ENCODE measurements at regions not wholly inside any gene's neighbourhood (a gene's known extent, or its start where the extent isn't known, plus 50 kb on each side); places are given as distances from the start of the nearest gene placed in this dataset.
"Not testable (repeated sequence)": the region's sequence is repeated elsewhere in the genome, so short reads cannot be mapped to it uniquely, and the experiment has no call there.

- BruUV-seq (replicated peaks); H2AFZ ChIP-seq (ENCODE audit: low read length); H3F3A ChIP-seq (ENCODE audit: low read length, unreplicated experiment); H3K27me3 ChIP-seq (ENCODE audit: low read length); H3K9me2 ChIP-seq (replicated peaks; ENCODE audit: low read length); H3K36me3 ChIP-seq (ENCODE audit: low read depth, low read length); ATAC-seq; intact Hi-C loops (cut with micrococcal nuclease); H3K4me2 ChIP-seq (ENCODE audit: low read length); H3K4me3 ChIP-seq (ENCODE audit: low read length); H3K9me3 ChIP-seq (ENCODE audit: low read length); H3K4me1 ChIP-seq (ENCODE audit: insufficient read depth, low read length); CTCF ChIA-PET; H4K20me1 ChIP-seq (ENCODE audit: low read length); POLR2A ChIA-PET (ENCODE audit: unreplicated experiment); H3K9ac ChIP-seq (ENCODE audit: low read length); H3K79me2 ChIP-seq (ENCODE audit: low read length); H3K27ac ChIP-seq (ENCODE audit: low read length); DNase-seq: not testable (repeated sequence)
These were observed 1471.2 kb downstream of the KHDRBS2 start for GRCh38 chr6:60814784-60815183.

GRCh38 chr6:60813897-60814596, 1472.0 kb downstream of the KHDRBS2 start:
- H3K36me3 ChIP-seq (ENCODE audit: low read depth, low read length); H3F3A ChIP-seq (ENCODE audit: low read length, unreplicated experiment); BruUV-seq (replicated peaks); DNase-seq; intact Hi-C loops (cut with micrococcal nuclease); H3K4me2 ChIP-seq (ENCODE audit: low read length); H3K27me3 ChIP-seq (ENCODE audit: low read length); H3K9me2 ChIP-seq (replicated peaks; ENCODE audit: low read length); ATAC-seq; H2AFZ ChIP-seq (ENCODE audit: low read length); H3K9ac ChIP-seq (ENCODE audit: low read length); H3K27ac ChIP-seq (ENCODE audit: low read length); H3K4me3 ChIP-seq (ENCODE audit: low read length); H3K9me3 ChIP-seq (ENCODE audit: low read length); H3K79me2 ChIP-seq (ENCODE audit: low read length); POLR2A ChIA-PET (ENCODE audit: unreplicated experiment); H4K20me1 ChIP-seq (ENCODE audit: low read length); CTCF ChIA-PET; H3K4me1 ChIP-seq (ENCODE audit: insufficient read depth, low read length): not testable (repeated sequence)

- H2AFZ ChIP-seq (ENCODE audit: low read length); POLR2A ChIA-PET (ENCODE audit: unreplicated experiment); H3K36me3 ChIP-seq (ENCODE audit: low read depth, low read length); H3K27ac ChIP-seq (ENCODE audit: low read length); H3K4me3 ChIP-seq (ENCODE audit: low read length); intact Hi-C loops (cut with micrococcal nuclease); H4K20me1 ChIP-seq (ENCODE audit: low read length); H3K4me1 ChIP-seq (ENCODE audit: insufficient read depth, low read length); H3K79me2 ChIP-seq (ENCODE audit: low read length); H3K9ac ChIP-seq (ENCODE audit: low read length); DNase-seq; CTCF ChIA-PET; H3F3A ChIP-seq (ENCODE audit: low read length, unreplicated experiment); H3K27me3 ChIP-seq (ENCODE audit: low read length); H3K9me2 ChIP-seq (replicated peaks; ENCODE audit: low read length); H3K9me3 ChIP-seq (ENCODE audit: low read length); ATAC-seq; H3K4me2 ChIP-seq (ENCODE audit: low read length); BruUV-seq (replicated peaks): not testable (repeated sequence)
These were observed 1475.8 kb downstream of the KHDRBS2 start for GRCh38 chr6:60810216-60810615.

GRCh38 chr6:60799146-60799545, 1486.9 kb downstream of the KHDRBS2 start:
- CTCF ChIA-PET; DNase-seq; BruUV-seq (replicated peaks): not testable (repeated sequence)

GRCh38 chr6:60797831-60798230, 1488.2 kb downstream of the KHDRBS2 start:
- H3K4me1 ChIP-seq (ENCODE audit: insufficient read depth, low read length); CTCF ChIA-PET; H3K79me2 ChIP-seq (ENCODE audit: low read length); DNase-seq; intact Hi-C loops (cut with micrococcal nuclease); H3K36me3 ChIP-seq (ENCODE audit: low read depth, low read length); H3K27me3 ChIP-seq (ENCODE audit: low read length); POLR2A ChIA-PET (ENCODE audit: unreplicated experiment); H3K4me3 ChIP-seq (ENCODE audit: low read length); H3K4me2 ChIP-seq (ENCODE audit: low read length); BruUV-seq (replicated peaks); H2AFZ ChIP-seq (ENCODE audit: low read length); H4K20me1 ChIP-seq (ENCODE audit: low read length); H3K9me2 ChIP-seq (replicated peaks; ENCODE audit: low read length); H3K9me3 ChIP-seq (ENCODE audit: low read length); H3K27ac ChIP-seq (ENCODE audit: low read length); ATAC-seq; H3F3A ChIP-seq (ENCODE audit: low read length, unreplicated experiment); H3K9ac ChIP-seq (ENCODE audit: low read length): not testable (repeated sequence)

More at GRCh38 chr6:60799146-60799545, 1486.9 kb downstream of the KHDRBS2 start:
- H3F3A ChIP-seq (ENCODE audit: low read length, unreplicated experiment); H3K79me2 ChIP-seq (ENCODE audit: low read length); H3K27ac ChIP-seq (ENCODE audit: low read length); H3K4me2 ChIP-seq (ENCODE audit: low read length); H3K4me3 ChIP-seq (ENCODE audit: low read length); H3K4me1 ChIP-seq (ENCODE audit: insufficient read depth, low read length); POLR2A ChIA-PET (ENCODE audit: unreplicated experiment); H4K20me1 ChIP-seq (ENCODE audit: low read length); H3K36me3 ChIP-seq (ENCODE audit: low read depth, low read length); H3K27me3 ChIP-seq (ENCODE audit: low read length); ATAC-seq; H3K9me2 ChIP-seq (replicated peaks; ENCODE audit: low read length); H3K9me3 ChIP-seq (ENCODE audit: low read length); intact Hi-C loops (cut with micrococcal nuclease); H3K9ac ChIP-seq (ENCODE audit: low read length); H2AFZ ChIP-seq (ENCODE audit: low read length): not testable (repeated sequence)
- 0 out of 2 replicates have a peak, but pooled peaks have one; percentile 10 for TF ChIP-seq CTCF (conservative IDR thresholded peaks at IDR 0.05; ENCODE audit: low read depth, low read length)

- H3K79me2 ChIP-seq (ENCODE audit: low read length); H3K4me2 ChIP-seq (ENCODE audit: low read length); POLR2A ChIA-PET (ENCODE audit: unreplicated experiment); H3K27ac ChIP-seq (ENCODE audit: low read length); H3K36me3 ChIP-seq (ENCODE audit: low read depth, low read length); BruUV-seq (replicated peaks); H3K4me3 ChIP-seq (ENCODE audit: low read length); H3K9ac ChIP-seq (ENCODE audit: low read length); H3F3A ChIP-seq (ENCODE audit: low read length, unreplicated experiment); DNase-seq; H3K9me3 ChIP-seq (ENCODE audit: low read length); H4K20me1 ChIP-seq (ENCODE audit: low read length); H3K9me2 ChIP-seq (replicated peaks; ENCODE audit: low read length); intact Hi-C loops (cut with micrococcal nuclease); H3K27me3 ChIP-seq (ENCODE audit: low read length); H2AFZ ChIP-seq (ENCODE audit: low read length); H3K4me1 ChIP-seq (ENCODE audit: insufficient read depth, low read length); CTCF ChIA-PET; ATAC-seq: not testable (repeated sequence)
These were observed 1496.4 kb downstream of the KHDRBS2 start for GRCh38 chr6:60789601-60790000.
